Glutamatergic neuron (in vitro differentiated cells): ENCODE measurements at regions not wholly inside any gene's neighbourhood (a gene's known extent, or its start where the extent isn't known, plus 50 kb on each side); places are given as distances from the start of the nearest gene placed in this dataset.

Experiments
- DNase-seq: peaks from one replicate; pipeline ENCODE4 v3.0.0; 2022
- H3K27ac Mint-ChIP-seq: one replicate; pipeline ENCODE4 v1.8.0; 2020; ENCODE audit warnings: mild to moderate bottlenecking, mixed read lengths, inconsistent platforms; ENCODE audit not compliant: unreplicated experiment
- H3K27me3 Mint-ChIP-seq: one replicate; pipeline ENCODE4 v1.8.0; 2020; ENCODE audit warnings: mild to moderate bottlenecking, moderate library complexity, mixed read lengths, inconsistent platforms; ENCODE audit not compliant: unreplicated experiment
- H3K36me3 Mint-ChIP-seq: one replicate; pipeline ENCODE4 v1.8.0; 2020; ENCODE audit warnings: mild to moderate bottlenecking, mixed read lengths, inconsistent platforms; ENCODE audit not compliant: unreplicated experiment
- H3K4me1 Mint-ChIP-seq: one replicate; pipeline ENCODE4 v1.8.0; 2020; ENCODE audit warnings: mild to moderate bottlenecking, low read depth, mixed read lengths, inconsistent platforms; ENCODE audit not compliant: unreplicated experiment
- H3K4me3 Mint-ChIP-seq: one replicate; pipeline ENCODE4 v1.8.0; 2020; ENCODE audit warnings: mild to moderate bottlenecking, mixed read lengths, inconsistent platforms; ENCODE audit not compliant: unreplicated experiment
- H3K9me3 Mint-ChIP-seq: one replicate; pipeline ENCODE4 v1.8.0; 2020; ENCODE audit warnings: mild to moderate bottlenecking, moderate library complexity, mixed read lengths, inconsistent platforms; ENCODE audit not compliant: unreplicated experiment
- CTCF ChIP-seq: fragments of 200-600 bp; sonication (generic); IDR thresholded peaks from one replicate; pipeline ENCODE4 v1.5.0; 2021; ENCODE audit not compliant: partially characterized antibody, unreplicated experiment

GRCh38 chr14:54173802-54174201 is 217.2 kb upstream of the BMP4 start:
- TF ChIP-seq CTCF: no peak
- Mint-ChIP-seq H3K27me3 (peaks cover 1% of the 10 kb centered on the region), H3K27ac (no peak overlapping the region), H3K4me3 (no peak overlapping the region), H3K4me1 (peaks cover 52% of the 10 kb centered on the region), H3K36me3 (no peaks in the 10 kb centered on the region), H3K9me3 (peaks cover 11% of the 10 kb centered on the region)
- DNase-seq: no peak

DNA sequence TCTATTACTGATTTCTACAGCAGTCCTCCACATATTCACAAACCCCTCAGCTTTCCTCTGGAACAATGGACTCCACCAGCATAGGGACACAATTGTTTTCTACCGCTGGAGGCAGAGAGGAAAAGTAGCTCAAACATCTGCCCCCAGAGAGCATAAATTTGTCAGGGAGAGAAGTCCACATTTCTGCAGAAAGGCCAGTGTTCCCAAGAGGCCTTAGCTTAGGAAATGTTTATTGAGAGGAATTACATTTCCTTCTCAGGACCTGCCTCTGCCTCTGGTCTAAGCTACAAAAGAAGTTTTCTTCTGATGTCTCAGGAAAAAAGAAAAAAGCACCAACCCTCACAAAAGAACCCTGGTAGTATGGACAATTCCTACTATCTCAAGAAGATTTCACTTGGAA is 217.8 kb upstream of the BMP4 start:
- Mint-ChIP-seq H3K27ac (no peak overlapping the region), H3K4me1 (peaks cover 46% of the 10 kb centered on the region), H3K36me3 (no peaks in the 10 kb centered on the region), H3K9me3 (peaks cover 6% of the 10 kb centered on the region), H3K27me3 (peaks cover under 1% of the 10 kb centered on the region), H3K4me3 (peak overlapping the region; percentile 5)
- DNase-seq: no peak
- TF ChIP-seq CTCF: no peak

- H3K27me3 Mint-ChIP-seq: no peaks in the 10 kb centered on the region
- no peak overlapping the region for H3K27ac Mint-ChIP-seq
- peak; percentile 57 for DNase-seq
- peaks cover 3% of the 10 kb centered on the region for H3K9me3 Mint-ChIP-seq
- H3K36me3 Mint-ChIP-seq: no peaks in the 10 kb centered on the region
- peaks cover 36% of the 10 kb centered on the region for H3K4me1 Mint-ChIP-seq
- TF ChIP-seq CTCF: peak; percentile 98
- H3K4me3 Mint-ChIP-seq: peak overlapping the region; percentile 40
Observed at GRCh38 chr14:54175298-54175942, 218.8 kb upstream of the BMP4 start.

GRCh38 chr14:54177019-54177418 is 219.8 kb upstream of the CDKN3 start:
- no peak for DNase-seq
- H3K27me3 Mint-ChIP-seq: no peaks in the 10 kb centered on the region
- H3K27ac Mint-ChIP-seq: no peak overlapping the region
- TF ChIP-seq CTCF: no peak
- no peaks in the 10 kb centered on the region for H3K36me3 Mint-ChIP-seq
- H3K4me1 Mint-ChIP-seq: peaks cover 22% of the 10 kb centered on the region
- H3K9me3 Mint-ChIP-seq: peaks cover 3% of the 10 kb centered on the region
- H3K4me3 Mint-ChIP-seq: no peak overlapping the region

DNA sequence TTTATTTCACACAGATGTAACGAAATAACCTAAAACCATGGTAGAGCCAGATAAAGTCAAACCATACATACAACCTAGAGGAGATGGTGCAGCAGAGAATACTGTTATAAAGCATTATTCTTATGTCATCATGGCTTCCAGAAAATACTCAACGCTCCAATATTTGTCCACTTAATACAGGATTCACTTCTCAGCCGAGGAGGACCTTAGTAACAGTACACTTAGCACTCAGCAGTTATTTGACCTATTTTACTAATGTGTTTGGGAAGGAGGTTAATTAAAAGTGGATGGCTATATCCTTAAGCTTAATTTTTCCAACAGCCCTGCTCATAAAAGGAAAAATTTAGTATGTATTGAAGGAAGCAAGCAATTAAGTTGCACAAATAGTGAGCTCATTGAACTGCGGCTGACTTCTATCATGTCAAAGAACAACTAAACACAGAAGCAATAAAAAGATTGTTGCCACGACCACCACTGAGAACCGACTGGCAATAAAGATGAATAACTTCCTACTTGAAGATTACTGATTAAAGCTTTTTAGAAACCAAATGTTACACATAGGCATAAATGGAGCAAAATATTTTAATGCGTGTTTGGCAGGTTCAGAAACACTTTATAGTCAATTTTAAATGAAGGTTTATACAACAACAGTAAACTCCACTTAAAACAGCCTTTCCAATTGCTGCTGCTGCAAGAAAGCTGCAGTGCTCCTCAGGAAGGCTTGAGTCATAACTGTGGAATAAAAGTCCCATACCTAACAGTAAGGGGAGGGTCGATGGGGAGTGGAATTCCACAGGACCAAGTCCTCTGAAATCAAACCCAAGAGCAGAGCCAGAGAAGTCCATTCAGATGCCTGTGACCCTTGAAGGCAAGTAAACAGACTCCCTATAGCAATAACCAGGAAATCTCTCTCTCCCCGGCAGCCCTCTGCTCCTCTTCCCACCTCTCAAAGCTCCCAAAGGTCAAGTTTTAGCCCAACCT is 218.9 kb upstream of the CDKN3 start:
- TF ChIP-seq CTCF: no peak
- Mint-ChIP-seq H3K4me3 (no peak overlapping the region), H3K9me3 (peaks cover 3% of the 10 kb centered on the region), H3K27ac (no peak overlapping the region), H3K36me3 (no peaks in the 10 kb centered on the region), H3K27me3 (no peaks in the 10 kb centered on the region), H3K4me1 (peaks cover 17% of the 10 kb centered on the region)
- DNase-seq: no peak
